ENCODE measurements at regions not wholly inside any gene's neighbourhood (a gene's known extent, or its start where the extent isn't known, plus 50 kb on each side); places are given as distances from the start of the nearest gene placed in this dataset.
A peak's percentile ranks its signal among the peaks of the same experiment; 100 is the strongest.

- DNase-seq: no peak
Observed at GRCh38 chr3:189118896-189119295, 52.9 kb upstream of the TPRG1 start.

GRCh38 chr3:189119950-189120349, 51.8 kb upstream of the TPRG1 start:
- DNase-seq: no peak

GRCh38 chr3:189121092-189121491, 50.7 kb upstream of the TPRG1 start:
- DNase-seq: peak; percentile 12

Data from fibroblast of skin of scalp (primary cell).